Keratinocyte (primary cell): ENCODE measurements at regions not wholly inside any gene's neighbourhood (a gene's known extent, or its start where the extent isn't known, plus 50 kb on each side); places are given as distances from the start of the nearest gene placed in this dataset.

Experiments
- DNase-seq: peaks from one replicate; pipeline ENCODE4 v3.0.0-alpha.2; 2011; ENCODE audit warnings: low read depth, missing footprints, low spot score
- FAIRE-seq: peaks from 2 replicates; lab custom pipeline; 2011; peaks lifted over from hg19 to GRCh38; lab: Jason Lieb, UNC
- H2AFZ ChIP-seq: 2 replicates; pipeline ENCODE4 v1.6.0; 2012; ENCODE audit warnings: low read length, control low read depth, inconsistent platforms; ENCODE audit not compliant: control insufficient read depth
- H3K27ac ChIP-seq: 2 replicates; pipeline ENCODE4 v1.5.1; 2011; ENCODE audit warnings: low read length; ENCODE audit not compliant: control insufficient read depth, insufficient read depth
- H3K27me3 ChIP-seq: 3 replicates; pipeline ENCODE4 v1.6.0; 2011; ENCODE audit warnings: low read length; ENCODE audit not compliant: control insufficient read depth, insufficient read depth; ENCODE audit errors: extremely low read depth
- H3K36me3 ChIP-seq, 2 experiments: 2 replicates in 1 of 2; 3 replicates in 1 of 2; pipeline ENCODE4 v1.5.1; 2011; ENCODE audit warnings: low read length in 2 of 2, mild to moderate bottlenecking in 1 of 2; ENCODE audit not compliant: control insufficient read depth in 2 of 2, insufficient read depth in 2 of 2; ENCODE audit errors: extremely low read depth in 1 of 2
- H3K4me1 ChIP-seq: 3 replicates; pipeline ENCODE4 v1.5.1; 2011; ENCODE audit warnings: low read length; ENCODE audit not compliant: control insufficient read depth, insufficient read depth; ENCODE audit errors: extremely low read depth
- H3K4me2 ChIP-seq: 3 replicates; pipeline ENCODE4 v1.6.0; 2011; ENCODE audit warnings: low read depth, low read length; ENCODE audit not compliant: control insufficient read depth, insufficient read depth; ENCODE audit errors: extremely low read depth
- H3K4me3 ChIP-seq, 3 experiments: fragments of 200-600 bp in 1 of 3; sonication (generic) in 1 of 3; 2 replicates in 2 of 3; 3 replicates in 1 of 3; pipeline ENCODE4 v1.5.1; 2011 to 2016; ENCODE audit warnings: low read length in 3 of 3, mild to moderate bottlenecking in 3 of 3, control low read depth in 2 of 3, inconsistent platforms in 1 of 3, low read depth in 1 of 3, mixed read lengths in 1 of 3, mixed run types in 1 of 3, moderate library complexity in 1 of 3; ENCODE audit not compliant: control insufficient read depth in 2 of 3, insufficient read depth in 2 of 3; ENCODE audit errors: extremely low read depth in 1 of 3
- H3K79me2 ChIP-seq: 2 replicates; pipeline ENCODE4 v1.6.0; 2012; ENCODE audit warnings: low read length; ENCODE audit not compliant: control insufficient read depth, insufficient read depth
- H3K9ac ChIP-seq: 3 replicates; pipeline ENCODE4 v1.6.0; 2011; ENCODE audit warnings: low read length; ENCODE audit not compliant: control insufficient read depth, insufficient read depth; ENCODE audit errors: extremely low read depth
- H3K9me1 ChIP-seq: 3 replicates; pipeline ENCODE4 v1.6.0; 2011; ENCODE audit warnings: low read length; ENCODE audit not compliant: control insufficient read depth, insufficient read depth; ENCODE audit errors: extremely low read depth
- H3K9me3 ChIP-seq: 2 replicates; pipeline ENCODE4 v1.5.1; 2012; ENCODE audit warnings: low read depth, low read length; ENCODE audit not compliant: control insufficient read depth
- H4K20me1 ChIP-seq: 3 replicates; pipeline ENCODE4 v1.6.0; 2011; ENCODE audit warnings: low read length; ENCODE audit not compliant: control insufficient read depth, insufficient read depth; ENCODE audit errors: extremely low read depth
- CTCF ChIP-seq, 3 experiments: IDR thresholded peaks in 1 of 3; conservative IDR thresholded peaks in 1 of 3; optimal IDR thresholded peaks in 1 of 3; 2 replicates in 2 of 3; 3 replicates in 1 of 3; pipeline versions ENCODE3 to v1.5.1; 2011; ENCODE audit warnings: low read length in 3 of 3, mild to moderate bottlenecking in 3 of 3, moderate library complexity in 2 of 3, control low read depth in 1 of 3, inconsistent platforms in 1 of 3; ENCODE audit not compliant: insufficient read depth in 2 of 3; ENCODE audit errors: extremely low read depth in 1 of 3
- EZH2 ChIP-seq: IDR thresholded peaks from one replicate; pipeline ENCODE4 v1.6.1; 2012; ENCODE audit warnings: inconsistent platforms, mild to moderate bottlenecking, low read length, moderate library complexity
- dilution Hi-C: fragments of 300-500 bp; cut with MboI; formaldehyde crosslinking; loops from one replicate; pipeline ENCODE4 v1.7.0; 2020; ENCODE audit warnings: low sequenced_read_pairs; ENCODE audit not compliant: extremely low pct_ligation_motif_present

GRCh38 chr22:48795664-48796063, 1032.0 kb downstream of the BRD1 start:
- no peaks in the 10 kb centered on the region for H3K4me1 ChIP-seq
- peaks cover 35% of the 10 kb centered on the region for H3K9me3 ChIP-seq
- no peaks in the 10 kb centered on the region for H3K27me3 ChIP-seq
- H3K9me1 ChIP-seq = no peaks in the 10 kb centered on the region
- H3K36me3 ChIP-seq = no peaks in the 10 kb centered on the region
- TF ChIP-seq EZH2 (no peak), CTCF (optimal IDR thresholded peaks at IDR 0.05 in 1 of 3, IDR thresholded peaks at IDR 0.05 in 1 of 3, conservative IDR thresholded peaks at IDR 0.05 in 1 of 3; ENCODE audit: extremely low read depth in 1 of 3, insufficient read depth in 2 of 3, low read length in 3 of 3) (no peak)
- no peak for FAIRE-seq
- dilution Hi-C loops = no loop called here
- H3K4me3 ChIP-seq = no peak overlapping the region
- H4K20me1 ChIP-seq = no peaks in the 10 kb centered on the region
- no peaks in the 10 kb centered on the region for H3K79me2 ChIP-seq
- DNase-seq = no peak
- H3K9ac ChIP-seq = no peak overlapping the region
- no peak overlapping the region for H3K4me2 ChIP-seq
- no peak overlapping the region for H2AFZ ChIP-seq
- H3K27ac ChIP-seq = no peak overlapping the region

- no peaks in the 10 kb centered on the region for H3K4me1 ChIP-seq
- no peak overlapping the region for H3K4me2 ChIP-seq
- no peak overlapping the region for H3K9ac ChIP-seq
- TF ChIP-seq EZH2 (no peak), CTCF (optimal IDR thresholded peaks at IDR 0.05 in 1 of 3, IDR thresholded peaks at IDR 0.05 in 1 of 3, conservative IDR thresholded peaks at IDR 0.05 in 1 of 3; ENCODE audit: extremely low read depth in 1 of 3, insufficient read depth in 2 of 3, low read length in 3 of 3) (no peak)
- H3K27me3 ChIP-seq = no peaks in the 10 kb centered on the region
- H2AFZ ChIP-seq = no peak overlapping the region
- H4K20me1 ChIP-seq = no peaks in the 10 kb centered on the region
- dilution Hi-C loops = no loop called here
- H3K9me3 ChIP-seq = peaks cover 29% of the 10 kb centered on the region
- FAIRE-seq (no peak), DNase-seq (no peak)
- no peaks in the 10 kb centered on the region for H3K36me3 ChIP-seq
- H3K79me2 ChIP-seq = no peaks in the 10 kb centered on the region
- no peaks in the 10 kb centered on the region for H3K9me1 ChIP-seq
- no peak overlapping the region for H3K27ac ChIP-seq
- H3K4me3 ChIP-seq = no peak overlapping the region
Measured at GRCh38 chr22:48794906-48795305, 1032.8 kb downstream of the BRD1 start.
